ENCODE measurements at regions not wholly inside any gene's neighbourhood (a gene's known extent, or its start where the extent isn't known, plus 50 kb on each side); places are given as distances from the start of the nearest gene placed in this dataset.
"Not testable (repeated sequence)": the region's sequence is repeated elsewhere in the genome, so short reads cannot be mapped to it uniquely, and the experiment has no call there.

DNA sequence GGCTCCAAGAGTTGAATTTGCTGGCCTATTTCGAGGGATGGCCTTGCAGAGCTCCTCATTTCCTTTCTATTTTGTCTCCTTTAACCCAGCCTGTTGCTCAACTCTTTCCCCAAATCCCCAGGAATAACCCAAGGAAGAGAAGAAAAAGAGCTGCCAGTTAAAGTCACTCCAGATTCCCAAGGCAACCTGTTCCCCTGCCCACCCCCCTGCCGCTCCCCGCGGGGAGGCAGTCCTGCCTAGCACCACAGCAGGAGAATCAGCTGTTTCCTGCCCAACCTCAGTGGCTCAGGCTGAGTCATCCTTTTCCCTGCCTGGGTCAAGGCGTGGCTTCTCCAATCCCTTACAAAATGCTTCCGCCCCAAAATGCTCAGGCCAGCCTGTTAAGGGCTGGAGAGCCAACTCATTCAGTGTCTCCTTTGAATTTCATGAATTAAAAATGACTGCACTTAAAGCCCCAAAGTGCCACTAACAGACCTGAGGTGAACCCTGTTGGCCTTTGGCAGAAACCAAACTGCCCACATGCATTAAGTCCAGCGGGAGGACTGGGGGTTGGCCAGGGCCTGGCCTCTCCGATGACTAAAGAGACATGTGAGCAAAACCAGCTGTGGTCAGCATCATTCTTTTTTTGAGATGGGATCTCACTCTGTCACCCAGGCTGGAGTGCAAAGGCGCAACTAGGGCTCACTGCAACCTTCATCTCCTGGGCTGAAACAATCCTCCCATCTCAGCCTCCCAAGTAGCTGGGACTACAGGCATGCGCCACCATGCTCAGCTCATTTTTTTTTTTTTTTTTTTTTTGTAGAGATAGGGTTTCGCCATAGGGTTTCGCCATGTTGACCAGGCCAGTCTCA lies 83.2 kb upstream of the KIF5B start:
- 49% methylated on average over 12 of the region's 12 CpGs for WGBS
- no peak overlapping the region for H3K27ac ChIP-seq

DNA sequence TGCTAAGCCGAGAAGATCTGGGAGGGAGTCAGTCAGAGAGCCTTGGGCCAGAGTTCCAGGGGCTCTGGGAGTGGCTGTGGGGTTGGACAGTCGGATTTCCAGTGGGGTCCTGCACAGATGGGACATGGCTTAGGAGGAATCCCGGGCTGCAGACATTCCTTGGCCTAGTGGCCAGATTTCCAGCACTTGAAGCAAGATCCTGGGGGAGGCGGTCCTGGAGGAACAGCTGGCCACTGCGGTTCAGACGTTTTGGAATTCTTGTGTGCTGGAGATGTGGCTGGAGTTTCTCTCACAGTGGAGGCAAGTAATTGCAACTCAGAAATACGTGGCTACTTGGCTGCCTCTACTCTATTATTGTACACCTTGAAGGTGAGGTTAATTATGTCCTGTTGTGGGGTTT lies 80.7 kb upstream of the KIF5B start:
- H3K9me3 ChIP-seq; H3K27me3 ChIP-seq (replicated peaks; ENCODE audit: insufficient read depth); intact Hi-C loops (cut with DNase I); H3K4me1 ChIP-seq (replicated peaks); H3K36me3 ChIP-seq; H3K27ac ChIP-seq; DNase-seq (ENCODE audit: low spot score); H3K4me3 ChIP-seq: not testable (repeated sequence)
- WGBS: 75% methylated on average over 7 of the region's 7 CpGs

More for the DNA sequence above, 83.2 kb upstream of the KIF5B start:
- Histone ChIP-seq H3K4me3 (no peak overlapping the region), H3K27me3 (replicated peaks; ENCODE audit: insufficient read depth) (no peaks in the 10 kb centered on the region), H3K4me1 (replicated peaks) (no peaks in the 10 kb centered on the region), H3K36me3 (no peaks in the 10 kb centered on the region), H3K9me3 (no peaks in the 10 kb centered on the region)
- TF ChIP-seq POLR2A (IDR thresholded peaks at IDR 0.05) (no peak), POLR2AphosphoS5 (IDR thresholded peaks at IDR 0.05) (peak; percentile 53)
- TF ChIP-seq, protein P1, sequence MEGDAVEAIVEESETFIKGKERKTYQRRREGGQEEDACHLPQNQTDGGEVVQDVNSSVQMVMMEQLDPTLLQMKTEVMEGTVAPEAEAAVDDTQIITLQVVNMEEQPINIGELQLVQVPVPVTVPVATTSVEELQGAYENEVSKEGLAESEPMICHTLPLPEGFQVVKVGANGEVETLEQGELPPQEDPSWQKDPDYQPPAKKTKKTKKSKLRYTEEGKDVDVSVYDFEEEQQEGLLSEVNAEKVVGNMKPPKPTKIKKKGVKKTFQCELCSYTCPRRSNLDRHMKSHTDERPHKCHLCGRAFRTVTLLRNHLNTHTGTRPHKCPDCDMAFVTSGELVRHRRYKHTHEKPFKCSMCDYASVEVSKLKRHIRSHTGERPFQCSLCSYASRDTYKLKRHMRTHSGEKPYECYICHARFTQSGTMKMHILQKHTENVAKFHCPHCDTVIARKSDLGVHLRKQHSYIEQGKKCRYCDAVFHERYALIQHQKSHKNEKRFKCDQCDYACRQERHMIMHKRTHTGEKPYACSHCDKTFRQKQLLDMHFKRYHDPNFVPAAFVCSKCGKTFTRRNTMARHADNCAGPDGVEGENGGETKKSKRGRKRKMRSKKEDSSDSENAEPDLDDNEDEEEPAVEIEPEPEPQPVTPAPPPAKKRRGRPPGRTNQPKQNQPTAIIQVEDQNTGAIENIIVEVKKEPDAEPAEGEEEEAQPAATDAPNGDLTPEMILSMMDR (IDR thresholded peaks at IDR 0.05): no peak
- peak; percentile 40 for DNase-seq (ENCODE audit: low spot score)
- intact Hi-C loops (cut with DNase I): no loop called here

DNA sequence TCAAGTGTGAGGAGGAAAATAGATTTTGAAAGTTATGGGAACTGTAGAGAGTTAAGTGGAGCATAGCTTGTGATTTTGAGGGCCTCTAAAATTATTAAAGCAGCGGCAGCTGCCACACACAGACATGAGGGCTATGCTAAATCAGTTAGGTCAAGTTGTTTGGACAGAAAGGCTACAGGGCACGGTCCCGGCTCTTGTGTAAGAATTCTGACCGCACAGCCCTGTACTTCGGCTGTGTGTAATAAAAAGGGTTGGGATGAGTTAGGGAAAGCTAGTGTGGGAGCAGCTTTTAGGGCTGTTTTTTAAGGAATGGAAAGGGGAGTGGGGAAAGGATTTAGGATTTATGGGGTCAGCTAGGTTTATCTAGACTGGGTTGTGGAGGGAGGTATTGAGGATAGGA lies 79.6 kb upstream of the KIF5B start:
- 94% methylated on average over 5 of the region's 5 CpGs for WGBS
- not testable (repeated sequence) for H3K4me3 ChIP-seq

DNA sequence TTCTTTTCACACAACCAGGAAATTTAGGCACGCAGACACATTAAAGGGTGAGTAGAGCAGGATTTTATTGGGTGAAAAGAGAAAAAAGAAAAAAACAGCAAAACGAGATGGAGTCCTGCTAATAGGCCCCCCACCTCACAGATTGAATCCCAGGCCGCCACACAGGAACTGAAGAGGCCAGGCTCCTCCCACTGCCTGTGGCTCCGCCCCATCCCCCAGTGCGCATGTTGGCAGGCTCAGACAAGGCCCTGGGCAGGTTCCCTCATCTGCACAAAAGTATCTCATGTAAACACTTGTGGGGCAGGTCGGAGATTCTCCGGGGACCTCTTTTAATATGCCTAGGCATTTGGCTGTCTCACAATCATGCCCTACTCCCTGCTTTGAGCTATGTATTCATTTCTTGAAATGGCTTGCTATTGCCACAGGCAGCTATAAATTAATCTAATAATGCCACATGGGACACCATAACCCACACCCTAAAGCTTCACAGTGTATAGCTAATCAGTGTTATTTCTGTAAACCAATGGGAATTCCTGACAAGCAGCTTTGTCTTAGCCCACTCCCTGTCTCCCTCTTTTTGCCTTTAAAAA lies 76.2 kb upstream of the KIF5B start:
- Histone ChIP-seq H3K4me1 (replicated peaks) (no peaks in the 10 kb centered on the region), H3K27ac (no peak overlapping the region), H3K36me3 (no peaks in the 10 kb centered on the region), H3K27me3 (replicated peaks; ENCODE audit: insufficient read depth) (no peaks in the 10 kb centered on the region), H3K9me3 (no peaks in the 10 kb centered on the region), H3K4me3 (no peak overlapping the region)
- DNase-seq (ENCODE audit: low spot score): no peak
- intact Hi-C loops (cut with DNase I): no loop called here
- TF ChIP-seq POLR2A (IDR thresholded peaks at IDR 0.05) (no peak), POLR2AphosphoS5 (IDR thresholded peaks at IDR 0.05) (no peak)
- TF ChIP-seq, protein P1 (IDR thresholded peaks at IDR 0.05): no peak
- 69% methylated on average over 7 of the region's 7 CpGs for WGBS

More for the DNA sequence above, 79.6 kb upstream of the KIF5B start:
- H3K27me3 ChIP-seq (replicated peaks; ENCODE audit: insufficient read depth); H3K4me1 ChIP-seq (replicated peaks); H3K36me3 ChIP-seq; DNase-seq (ENCODE audit: low spot score); H3K9me3 ChIP-seq; H3K27ac ChIP-seq; intact Hi-C loops (cut with DNase I): not testable (repeated sequence)

DNA sequence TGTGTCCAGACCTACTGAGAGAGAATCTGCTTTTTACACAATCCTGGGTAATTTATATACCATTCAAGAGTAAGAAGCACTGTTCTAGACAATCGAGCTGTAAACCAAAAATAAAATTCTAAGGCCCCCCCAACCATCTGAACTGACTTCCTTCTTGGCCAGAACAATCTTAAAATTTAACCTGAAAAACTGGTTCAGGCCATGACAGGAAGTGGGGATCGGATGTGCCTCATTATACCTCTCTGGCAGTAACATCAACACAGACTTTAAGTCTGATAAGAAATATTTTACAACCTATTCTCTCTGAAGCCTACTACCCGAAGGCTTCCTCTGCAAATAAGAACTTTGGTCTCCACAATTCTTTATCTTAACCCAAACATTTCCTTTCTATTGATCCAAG lies 75.2 kb upstream of the KIF5B start:
- TF ChIP-seq POLR2A (IDR thresholded peaks at IDR 0.05) (no peak), POLR2AphosphoS5 (IDR thresholded peaks at IDR 0.05) (peak; percentile 35)
- TF ChIP-seq, protein P1 (IDR thresholded peaks at IDR 0.05): no peak
- no peaks in the 10 kb centered on the region for H3K9me3 ChIP-seq
- intact Hi-C loops (cut with DNase I): no loop called here

DNA sequence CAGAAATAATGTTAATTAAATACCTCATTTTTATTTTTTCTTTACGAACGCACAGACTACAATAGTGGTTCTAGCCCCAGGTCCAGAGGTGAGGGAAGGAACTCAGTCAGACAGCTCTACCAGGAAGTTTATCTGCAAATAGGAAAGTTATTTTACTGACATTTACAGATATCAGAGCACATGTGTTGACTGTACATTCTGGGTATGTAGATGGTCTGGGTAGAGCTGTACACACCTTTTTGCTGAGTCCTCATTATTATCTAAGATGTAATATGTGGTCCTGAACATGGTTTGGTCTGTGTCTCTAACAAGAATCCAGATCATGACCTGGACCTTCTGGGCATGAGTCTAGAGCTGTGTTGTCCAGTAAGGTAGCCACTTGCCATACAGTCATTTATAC lies 74.6 kb upstream of the KIF5B start:
- WGBS: 90% methylated on average over 2 of the region's 2 CpGs
- TF ChIP-seq POLR2A (IDR thresholded peaks at IDR 0.05) (no peak), POLR2AphosphoS5 (IDR thresholded peaks at IDR 0.05) (no peak)
- H3K4me1 ChIP-seq (replicated peaks): no peaks in the 10 kb centered on the region
- H3K27ac ChIP-seq: no peak overlapping the region
- H3K36me3 ChIP-seq: no peaks in the 10 kb centered on the region
- H3K4me3 ChIP-seq: no peak overlapping the region
- no peak for DNase-seq (ENCODE audit: low spot score)
- H3K9me3 ChIP-seq: no peaks in the 10 kb centered on the region
- intact Hi-C loops (cut with DNase I): no loop called here
- no peaks in the 10 kb centered on the region for H3K27me3 ChIP-seq (replicated peaks; ENCODE audit: insufficient read depth)

More for the DNA sequence above, 75.2 kb upstream of the KIF5B start:
- DNase-seq (ENCODE audit: low spot score): no peak
- Histone ChIP-seq H3K4me3 (no peak overlapping the region), H3K4me1 (replicated peaks) (no peaks in the 10 kb centered on the region), H3K36me3 (no peaks in the 10 kb centered on the region), H3K27me3 (replicated peaks; ENCODE audit: insufficient read depth) (no peaks in the 10 kb centered on the region), H3K27ac (no peak overlapping the region)
- WGBS: 30% methylated on average over 3 of the region's 3 CpGs

Measured in prostate gland (tissue), 2 donors.